ENCODE measurements at regions not wholly inside any gene's neighbourhood (a gene's known extent, or its start where the extent isn't known, plus 50 kb on each side); places are given as distances from the start of the nearest gene placed in this dataset.
A peak's percentile ranks its signal among the peaks of the same experiment; 100 is the strongest.

DNA sequence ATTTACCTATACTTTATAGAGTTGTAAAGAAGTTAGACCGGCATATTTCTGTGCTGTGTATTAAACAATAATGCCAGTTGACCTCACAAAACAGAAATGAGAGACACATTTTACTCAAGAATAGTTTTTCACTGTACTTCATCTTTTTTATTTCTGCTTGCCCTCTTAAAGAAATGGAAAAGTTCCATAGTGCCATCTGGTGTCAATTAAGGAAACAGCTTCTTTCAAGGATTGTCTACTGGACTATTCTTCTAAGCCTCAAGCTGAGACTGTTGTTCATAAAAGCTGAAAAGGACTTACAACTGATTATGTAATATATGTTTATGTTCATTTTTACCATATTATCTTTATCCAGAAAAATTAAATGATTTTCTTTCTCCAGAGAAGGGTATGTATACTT is 1523.7 kb downstream of the ARAP2 start:
- Histone ChIP-seq H3K36me3 (ENCODE audit: control insufficient read depth in 1 of 2, insufficient read depth in 2 of 2, low read length in 2 of 2) (no peaks in the 10 kb centered on the region), H3K4me1 (ENCODE audit: control insufficient read depth in 1 of 2, insufficient read depth in 2 of 2, low read length in 2 of 2) (no peaks in the 10 kb centered on the region), H2AFZ (ENCODE audit: low read depth, low read length, poor library complexity, severe bottlenecking) (peak overlapping the region; percentile 76), H3K4me2 (ENCODE audit: low read length) (no peak overlapping the region), H3K27me3 (ENCODE audit: insufficient read depth, low read length) (no peaks in the 10 kb centered on the region), H3K79me2 (ENCODE audit: insufficient read depth, low read length) (no peaks in the 10 kb centered on the region), H3K9me3 (ENCODE audit: control insufficient read depth in 1 of 2, insufficient read depth in 1 of 2, low read depth in 1 of 2, low read length in 2 of 2) (no peaks in the 10 kb centered on the region), H3K9me2 (ENCODE audit: insufficient read depth) (no peaks in the 10 kb centered on the region), H3K9ac (ENCODE audit: low read length) (no peak overlapping the region), H3K4me3 (replicated peaks in 1 of 2; ENCODE audit: low read depth in 1 of 2, low read length in 2 of 2) (no peak overlapping the region), H4K20me1 (ENCODE audit: insufficient read depth) (no peaks in the 10 kb centered on the region), H3K27ac (ENCODE audit: low read depth, low read length) (no peak overlapping the region)
- ChIA-PET CTCF (interaction anchor here (0.6 to 1.9 kb wide), 7 partner anchors 13 to 1334 kb away, joined by 3 to 6 read pairs (median 3); no protein-coding TSS in a partner anchor), RAD21 (ENCODE audit: low non-redundant PET in 1 of 2, low total read pairs in 2 of 2, uncharacterized antibody in 2 of 2, unreplicated experiment in 2 of 2) (interaction anchor here in 1 of 2 experiments (0.8 kb wide), 1 partner anchor 233 kb away, joined by 3 read pairs; no protein-coding TSS in a partner anchor), POLR2A (no interaction called here)
- BruUV-seq (replicated peaks), result no TSS peak
- no peak for TF ChIP-seq SIN3A (IDR thresholded peaks at IDR 0.05; ENCODE audit: low read depth)
- peak; percentile 69 for TF ChIP-seq RAD21 (IDR thresholded peaks at IDR 0.05; ENCODE audit: low read depth)
- TF ChIP-seq, protein P1, sequence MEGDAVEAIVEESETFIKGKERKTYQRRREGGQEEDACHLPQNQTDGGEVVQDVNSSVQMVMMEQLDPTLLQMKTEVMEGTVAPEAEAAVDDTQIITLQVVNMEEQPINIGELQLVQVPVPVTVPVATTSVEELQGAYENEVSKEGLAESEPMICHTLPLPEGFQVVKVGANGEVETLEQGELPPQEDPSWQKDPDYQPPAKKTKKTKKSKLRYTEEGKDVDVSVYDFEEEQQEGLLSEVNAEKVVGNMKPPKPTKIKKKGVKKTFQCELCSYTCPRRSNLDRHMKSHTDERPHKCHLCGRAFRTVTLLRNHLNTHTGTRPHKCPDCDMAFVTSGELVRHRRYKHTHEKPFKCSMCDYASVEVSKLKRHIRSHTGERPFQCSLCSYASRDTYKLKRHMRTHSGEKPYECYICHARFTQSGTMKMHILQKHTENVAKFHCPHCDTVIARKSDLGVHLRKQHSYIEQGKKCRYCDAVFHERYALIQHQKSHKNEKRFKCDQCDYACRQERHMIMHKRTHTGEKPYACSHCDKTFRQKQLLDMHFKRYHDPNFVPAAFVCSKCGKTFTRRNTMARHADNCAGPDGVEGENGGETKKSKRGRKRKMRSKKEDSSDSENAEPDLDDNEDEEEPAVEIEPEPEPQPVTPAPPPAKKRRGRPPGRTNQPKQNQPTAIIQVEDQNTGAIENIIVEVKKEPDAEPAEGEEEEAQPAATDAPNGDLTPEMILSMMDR (IDR thresholded peaks at IDR 0.05 in 2 of 3, conservative IDR thresholded peaks at IDR 0.05 in 1 of 3; ENCODE audit: borderline replicate concordance in 1 of 3, insufficient read depth in 1 of 3, low read depth in 2 of 3, low read length in 2 of 3), result peak; percentile 25 to 64 (median 40); a peak in 4 of 6 replicates
- DNase-seq (ENCODE audit: low read depth, low spot score) (peak; percentile 27), ATAC-seq (no peak)
- intact Hi-C loops (cut with micrococcal nuclease), result loop anchor here (1.0 kb wide), 1 partner anchor 1071 kb away; no protein-coding TSS in a partner anchor

DNA sequence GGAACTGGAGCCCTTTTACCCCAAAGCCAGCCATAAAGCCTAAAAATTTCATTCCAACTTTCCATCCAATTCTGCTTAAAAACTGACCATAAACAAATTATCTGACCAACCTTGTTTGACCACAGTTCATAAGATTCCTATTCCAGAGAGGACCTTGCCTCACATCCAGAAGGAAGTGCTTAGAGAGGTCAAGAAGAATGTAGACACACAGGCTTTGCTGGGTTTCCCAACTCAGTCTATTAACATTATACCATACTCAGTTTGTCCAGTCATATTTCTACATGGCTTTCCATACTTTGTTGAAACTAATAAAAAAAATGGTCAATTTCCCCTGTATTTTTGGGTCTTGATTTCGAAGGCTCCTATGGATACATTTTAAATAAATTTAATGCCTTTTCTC is 1522.5 kb downstream of the ARAP2 start:
- no peaks in the 10 kb centered on the region for H4K20me1 ChIP-seq (ENCODE audit: insufficient read depth)
- no peaks in the 10 kb centered on the region for H3K9me3 ChIP-seq (ENCODE audit: control insufficient read depth in 1 of 2, insufficient read depth in 1 of 2, low read depth in 1 of 2, low read length in 2 of 2)
- H3K4me3 ChIP-seq (replicated peaks in 1 of 2; ENCODE audit: low read depth in 1 of 2, low read length in 2 of 2), result no peak overlapping the region
- no peak overlapping the region for H3K27ac ChIP-seq (ENCODE audit: low read depth, low read length)
- no peak for TF ChIP-seq ZNF274 (IDR thresholded peaks at IDR 0.05; ENCODE audit: low read depth, low read length)
- H3K36me3 ChIP-seq (ENCODE audit: control insufficient read depth in 1 of 2, insufficient read depth in 2 of 2, low read length in 2 of 2), result no peaks in the 10 kb centered on the region
- CTCF ChIA-PET, result no interaction called here
- no peak overlapping the region for H2AFZ ChIP-seq (ENCODE audit: low read depth, low read length, poor library complexity, severe bottlenecking)
- no peak overlapping the region for H3K9ac ChIP-seq (ENCODE audit: low read length)
- no peaks in the 10 kb centered on the region for H3K27me3 ChIP-seq (ENCODE audit: insufficient read depth, low read length)
- no peak for DNase-seq (ENCODE audit: low read depth, low spot score)
- BruUV-seq (replicated peaks), result no TSS peak
- no peaks in the 10 kb centered on the region for H3K9me2 ChIP-seq (ENCODE audit: insufficient read depth)
- intact Hi-C loops (cut with micrococcal nuclease), result no loop called here
- ATAC-seq, result no peak
- RAD21 ChIA-PET (ENCODE audit: low non-redundant PET in 1 of 2, low total read pairs in 2 of 2, uncharacterized antibody in 2 of 2, unreplicated experiment in 2 of 2), result no interaction called here
- H3K4me2 ChIP-seq (ENCODE audit: low read length), result no peak overlapping the region
- H3K4me1 ChIP-seq (ENCODE audit: control insufficient read depth in 1 of 2, insufficient read depth in 2 of 2, low read length in 2 of 2), result no peaks in the 10 kb centered on the region
- POLR2A ChIA-PET, result no interaction called here
- no peaks in the 10 kb centered on the region for H3K79me2 ChIP-seq (ENCODE audit: insufficient read depth, low read length)

All from HCT116 (cell line).